ENCODE measurements at regions not wholly inside any gene's neighbourhood (a gene's known extent, or its start where the extent isn't known, plus 50 kb on each side); places are given as distances from the start of the nearest gene placed in this dataset.
A peak's percentile ranks its signal among the peaks of the same experiment; 100 is the strongest.

DNA sequence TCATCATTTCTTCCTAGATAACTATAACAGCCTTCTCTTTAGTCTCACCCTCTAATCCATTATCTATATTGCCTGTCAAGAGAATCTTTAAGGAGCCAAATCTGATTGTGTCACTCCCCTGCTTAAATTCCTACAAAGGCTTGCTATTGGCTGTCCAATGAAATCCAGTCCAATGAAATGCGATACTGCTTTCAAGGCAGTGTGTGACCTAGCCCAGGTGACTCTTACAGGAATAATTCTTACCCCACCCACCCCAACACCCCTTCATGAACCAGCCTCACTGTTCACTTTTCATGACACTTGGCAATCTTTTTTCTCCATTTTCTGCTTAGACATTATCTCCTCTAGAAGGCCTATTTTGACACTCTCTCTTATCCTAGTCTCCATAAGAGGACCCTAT lies 163.3 kb upstream of the MARCKS start:
- CTCF ChIA-PET = no interaction called here
- H3K4me2 ChIP-seq = peak overlapping the region; percentile 69
- DNase-seq (ENCODE audit: low read depth in 1 of 2, low spot score in 1 of 2) = peak; percentile 14 to 44

DNA sequence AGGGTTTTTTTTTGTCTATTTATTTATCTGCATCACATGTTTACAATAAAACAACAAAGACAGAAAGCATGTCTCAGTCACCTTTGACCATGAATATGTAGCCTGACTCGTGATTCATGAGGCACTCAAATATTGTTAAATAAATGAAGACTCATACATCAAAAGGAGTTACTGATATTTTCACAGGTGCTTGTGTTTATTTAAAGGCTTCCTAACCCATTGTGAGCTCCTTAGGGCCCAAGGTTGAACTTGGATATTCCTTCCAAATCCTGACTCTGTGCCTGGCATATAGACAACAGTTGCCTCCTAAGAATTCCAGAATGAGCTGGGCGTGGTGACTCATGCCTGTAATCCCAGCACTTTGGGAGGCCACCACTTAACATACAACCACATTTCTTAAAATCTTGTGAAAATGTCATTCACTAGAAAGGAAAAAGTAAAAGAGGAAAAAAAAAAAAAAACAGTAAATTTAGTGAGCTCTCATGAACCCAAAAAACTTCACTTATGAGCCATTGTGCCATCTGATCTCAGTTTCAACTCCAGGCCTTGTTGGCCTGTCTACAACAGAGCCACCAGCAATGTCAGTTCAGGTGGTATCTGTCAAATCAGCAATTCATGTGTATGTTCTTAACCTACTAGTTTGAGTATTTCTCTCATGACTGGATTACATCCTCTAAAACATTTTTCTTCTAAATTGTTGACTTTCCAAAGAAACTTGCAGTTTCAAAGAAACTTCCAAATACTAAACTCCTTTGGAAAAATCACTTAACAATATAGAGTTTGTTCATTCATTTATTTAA lies 162.7 kb upstream of the MARCKS start:
- ATAC-seq (peak; percentile 52 to 79), FAIRE-seq (peak; percentile 65), DNase-seq (ENCODE audit: low read depth in 1 of 2, low spot score in 1 of 2) (peak; percentile 18 to 61)
- peak overlapping the region; percentile 69 for H3K4me2 ChIP-seq
- H3K4me1 ChIP-seq = peaks cover 59% of the 10 kb centered on the region
- TF ChIP-seq BHLHE40 (IDR thresholded peaks at IDR 0.05; ENCODE audit: low read depth, low read length) (0 out of 2 replicates have a peak, but pooled peaks have one; percentile 12), EP300 (IDR thresholded peaks at IDR 0.05) (peak; percentile 44 to 50; a peak in 2 of 5 replicates), FOSL2 (IDR thresholded peaks at IDR 0.05) (peak; percentile 73), FOSL2 (CRISPR knock-in tag; IDR thresholded peaks at IDR 0.05) (peak; percentile 59), SREBF2 (IDR thresholded peaks at IDR 0.05) (no peak), RAD21 (conservative IDR thresholded peaks at IDR 0.05 in 1 of 2, IDR thresholded peaks at IDR 0.05 in 1 of 2) (peak in 1 of 2 experiments; percentile 35; a peak in 1 of 5 replicates), GATA3 (IDR thresholded peaks at IDR 0.05; ENCODE audit: borderline replicate concordance) (peak; percentile 72; the same call in 1 of the 2 replicates), MAZ (IDR thresholded peaks at IDR 0.05; ENCODE audit: borderline replicate concordance, low read depth, low read length) (no peak), RARB (CRISPR knock-in tag; IDR thresholded peaks at IDR 0.05) (no peak), CEBPB (IDR thresholded peaks at IDR 0.05) (0 out of 4 replicates have a peak, but pooled peaks of 1 of the 2 experiments have one; percentile 27), JUN (IDR thresholded peaks at IDR 0.05) (peak in 1 of 2 experiments; percentile 62; a peak in 3 of 5 replicates), HOXB13 (CRISPR knock-in tag; IDR thresholded peaks at IDR 0.05; ENCODE audit: low read depth) (no peak), SMC3 (IDR thresholded peaks at IDR 0.05) (peak; percentile 33; the same call in 1 of the 3 replicates), CHD2 (IDR thresholded peaks at IDR 0.05; ENCODE audit: low read length, partially characterized antibody) (no peak), POLR2AphosphoS2 (conservative IDR thresholded peaks at IDR 0.05; ENCODE audit: low read length) (no peak), JUNB (IDR thresholded peaks at IDR 0.05) (peak; percentile 83), MAFK (IDR thresholded peaks at IDR 0.05; ENCODE audit: partially characterized antibody) (peak; percentile 74), EHMT2 (IDR thresholded peaks at IDR 0.05; ENCODE audit: low read depth) (no peak)
- TF ChIP-seq, protein P1, sequence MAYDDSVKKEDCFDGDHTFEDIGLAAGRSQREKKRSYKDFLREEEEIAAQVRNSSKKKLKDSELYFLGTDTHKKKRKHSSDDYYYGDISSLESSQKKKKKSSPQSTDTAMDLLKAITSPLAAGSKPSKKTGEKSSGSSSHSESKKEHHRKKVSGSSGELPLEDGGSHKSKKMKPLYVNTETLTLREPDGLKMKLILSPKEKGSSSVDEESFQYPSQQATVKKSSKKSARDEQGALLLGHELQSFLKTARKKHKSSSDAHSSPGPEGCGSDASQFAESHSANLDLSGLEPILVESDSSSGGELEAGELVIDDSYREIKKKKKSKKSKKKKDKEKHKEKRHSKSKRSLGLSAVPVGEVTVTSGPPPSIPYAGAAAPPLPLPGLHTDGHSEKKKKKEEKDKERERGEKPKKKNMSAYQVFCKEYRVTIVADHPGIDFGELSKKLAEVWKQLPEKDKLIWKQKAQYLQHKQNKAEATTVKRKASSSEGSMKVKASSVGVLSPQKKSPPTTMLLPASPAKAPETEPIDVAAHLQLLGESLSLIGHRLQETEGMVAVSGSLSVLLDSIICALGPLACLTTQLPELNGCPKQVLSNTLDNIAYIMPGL (CRISPR knock-in tag; IDR thresholded peaks at IDR 0.05; ENCODE audit: borderline replicate concordance) = no peak
- TF ChIP-seq, protein P2, sequence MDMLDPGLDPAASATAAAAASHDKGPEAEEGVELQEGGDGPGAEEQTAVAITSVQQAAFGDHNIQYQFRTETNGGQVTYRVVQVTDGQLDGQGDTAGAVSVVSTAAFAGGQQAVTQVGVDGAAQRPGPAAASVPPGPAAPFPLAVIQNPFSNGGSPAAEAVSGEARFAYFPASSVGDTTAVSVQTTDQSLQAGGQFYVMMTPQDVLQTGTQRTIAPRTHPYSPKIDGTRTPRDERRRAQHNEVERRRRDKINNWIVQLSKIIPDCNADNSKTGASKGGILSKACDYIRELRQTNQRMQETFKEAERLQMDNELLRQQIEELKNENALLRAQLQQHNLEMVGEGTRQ (IDR thresholded peaks at IDR 0.05) = no peak
- TF ChIP-seq, protein P3, sequence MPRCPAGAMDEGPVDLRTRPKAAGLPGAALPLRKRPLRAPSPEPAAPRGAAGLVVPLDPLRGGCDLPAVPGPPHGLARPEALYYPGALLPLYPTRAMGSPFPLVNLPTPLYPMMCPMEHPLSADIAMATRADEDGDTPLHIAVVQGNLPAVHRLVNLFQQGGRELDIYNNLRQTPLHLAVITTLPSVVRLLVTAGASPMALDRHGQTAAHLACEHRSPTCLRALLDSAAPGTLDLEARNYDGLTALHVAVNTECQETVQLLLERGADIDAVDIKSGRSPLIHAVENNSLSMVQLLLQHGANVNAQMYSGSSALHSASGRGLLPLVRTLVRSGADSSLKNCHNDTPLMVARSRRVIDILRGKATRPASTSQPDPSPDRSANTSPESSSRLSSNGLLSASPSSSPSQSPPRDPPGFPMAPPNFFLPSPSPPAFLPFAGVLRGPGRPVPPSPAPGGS (IDR thresholded peaks at IDR 0.05) = 0 out of 3 replicates have a peak, but pooled peaks have one; percentile 36
- TF ChIP-seq, protein P4, sequence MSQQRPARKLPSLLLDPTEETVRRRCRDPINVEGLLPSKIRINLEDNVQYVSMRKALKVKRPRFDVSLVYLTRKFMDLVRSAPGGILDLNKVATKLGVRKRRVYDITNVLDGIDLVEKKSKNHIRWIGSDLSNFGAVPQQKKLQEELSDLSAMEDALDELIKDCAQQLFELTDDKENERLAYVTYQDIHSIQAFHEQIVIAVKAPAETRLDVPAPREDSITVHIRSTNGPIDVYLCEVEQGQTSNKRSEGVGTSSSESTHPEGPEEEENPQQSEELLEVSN (IDR thresholded peaks at IDR 0.05; ENCODE audit: borderline replicate concordance, low read depth) = no peak
- TF ChIP-seq, protein P5, sequence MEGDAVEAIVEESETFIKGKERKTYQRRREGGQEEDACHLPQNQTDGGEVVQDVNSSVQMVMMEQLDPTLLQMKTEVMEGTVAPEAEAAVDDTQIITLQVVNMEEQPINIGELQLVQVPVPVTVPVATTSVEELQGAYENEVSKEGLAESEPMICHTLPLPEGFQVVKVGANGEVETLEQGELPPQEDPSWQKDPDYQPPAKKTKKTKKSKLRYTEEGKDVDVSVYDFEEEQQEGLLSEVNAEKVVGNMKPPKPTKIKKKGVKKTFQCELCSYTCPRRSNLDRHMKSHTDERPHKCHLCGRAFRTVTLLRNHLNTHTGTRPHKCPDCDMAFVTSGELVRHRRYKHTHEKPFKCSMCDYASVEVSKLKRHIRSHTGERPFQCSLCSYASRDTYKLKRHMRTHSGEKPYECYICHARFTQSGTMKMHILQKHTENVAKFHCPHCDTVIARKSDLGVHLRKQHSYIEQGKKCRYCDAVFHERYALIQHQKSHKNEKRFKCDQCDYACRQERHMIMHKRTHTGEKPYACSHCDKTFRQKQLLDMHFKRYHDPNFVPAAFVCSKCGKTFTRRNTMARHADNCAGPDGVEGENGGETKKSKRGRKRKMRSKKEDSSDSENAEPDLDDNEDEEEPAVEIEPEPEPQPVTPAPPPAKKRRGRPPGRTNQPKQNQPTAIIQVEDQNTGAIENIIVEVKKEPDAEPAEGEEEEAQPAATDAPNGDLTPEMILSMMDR (IDR thresholded peaks at IDR 0.05) = no peak
- H3K9me3 ChIP-seq = no peaks in the 10 kb centered on the region
- no peak overlapping the region for H3K4me3 ChIP-seq
- POLR2A ChIA-PET = interaction anchor here (0.6 to 1.4 kb wide), 3 partner anchors 54 to 164 kb away, joined by 4 to 5 read pairs (median 5); no protein-coding TSS in a partner anchor
- CTCF ChIA-PET = no interaction called here
- peak overlapping the region; percentile 60 to 77 for H3K27ac ChIP-seq
- WGBS (ENCODE audit: missing lambda C conversion rate) = 11% methylated on average over 2 of the region's 2 CpGs

More for the DNA sequence above, 163.3 kb upstream of the MARCKS start:
- WGBS (ENCODE audit: missing lambda C conversion rate) = 77% methylated on average over 1 of the region's 1 CpG
- ATAC-seq (peak; percentile 56 to 79), FAIRE-seq (no peak)
- Histone ChIP-seq H3K27ac (peak overlapping the region; percentile 45 to 77; a peak in 5 of 6 replicates), H3K4me3 (no peak overlapping the region), H3K4me1 (peaks cover 59% of the 10 kb centered on the region), H3K9me3 (no peaks in the 10 kb centered on the region)
- TF ChIP-seq, protein P6, sequence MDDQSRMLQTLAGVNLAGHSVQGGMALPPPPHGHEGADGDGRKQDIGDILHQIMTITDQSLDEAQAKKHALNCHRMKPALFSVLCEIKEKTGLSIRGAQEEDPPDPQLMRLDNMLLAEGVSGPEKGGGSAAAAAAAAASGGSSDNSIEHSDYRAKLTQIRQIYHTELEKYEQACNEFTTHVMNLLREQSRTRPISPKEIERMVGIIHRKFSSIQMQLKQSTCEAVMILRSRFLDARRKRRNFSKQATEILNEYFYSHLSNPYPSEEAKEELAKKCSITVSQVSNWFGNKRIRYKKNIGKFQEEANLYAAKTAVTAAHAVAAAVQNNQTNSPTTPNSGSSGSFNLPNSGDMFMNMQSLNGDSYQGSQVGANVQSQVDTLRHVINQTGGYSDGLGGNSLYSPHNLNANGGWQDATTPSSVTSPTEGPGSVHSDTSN (IDR thresholded peaks at IDR 0.05) = no peak
- POLR2A ChIA-PET = interaction anchor here (1.4 kb wide), 1 partner anchor 165 kb away, joined by 5 read pairs; no protein-coding TSS in a partner anchor

Measured in A549 (cell line).